Body of pancreas (tissue), 4 donors: ENCODE measurements at regions not wholly inside any gene's neighbourhood (a gene's known extent, or its start where the extent isn't known, plus 50 kb on each side); places are given as distances from the start of the nearest gene placed in this dataset.

ENCODE experiments used
- CTCF ChIP-seq, 7 experiments: fragments of 450-650 bp in 4 of 7; fragments of 200-600 bp in 3 of 7; sonication (generic) in 3 of 7; IDR thresholded peaks; one replicate each; pipeline ENCODE4 v1.5.1; 2016 to 2019; ENCODE audit warnings: antibody characterized with exemption in 7 of 7
- POLR2A ChIP-seq, 3 donors: fragments of 450-650 bp; IDR thresholded peaks; one replicate each; pipeline ENCODE4 v1.6.1; 2016; ENCODE audit warnings: antibody characterized with exemption in 3 of 3, mild to moderate bottlenecking in 2 of 3

GRCh38 chr3:18780959-18781358 is 355.8 kb upstream of the SATB1 start:
- TF ChIP-seq CTCF (IDR thresholded peaks at IDR 0.05) (no peak), POLR2A (IDR thresholded peaks at IDR 0.05) (no peak)
